ENCODE measurements at regions not wholly inside any gene's neighbourhood (a gene's known extent, or its start where the extent isn't known, plus 50 kb on each side); places are given as distances from the start of the nearest gene placed in this dataset.
"Not testable (repeated sequence)": the region's sequence is repeated elsewhere in the genome, so short reads cannot be mapped to it uniquely, and the experiment has no call there.

DNA sequence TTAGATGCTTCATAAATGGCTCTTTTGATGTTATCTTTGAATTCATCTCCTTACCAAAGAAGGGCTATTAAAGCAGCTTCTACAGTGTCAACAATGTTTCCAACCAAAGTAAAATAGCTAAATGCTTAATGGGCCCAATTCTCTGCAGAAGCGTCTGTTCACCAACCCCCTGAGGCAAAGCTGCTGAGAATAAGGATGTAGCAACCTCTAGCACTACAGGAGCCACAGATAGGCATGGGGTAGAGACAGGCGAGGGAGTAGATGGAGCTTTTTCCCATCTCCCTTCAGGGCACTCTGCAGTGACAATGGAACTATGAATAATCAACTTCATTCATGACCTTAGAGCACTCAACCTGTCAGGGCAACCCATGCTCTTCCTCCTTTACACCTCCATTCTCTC lies 134.1 kb downstream of the FZD1 start:
- H3K9me3 Mint-ChIP-seq: peaks cover 19 to 28% of the 10 kb centered on the region in 2 donors
- WGBS (ENCODE audit: insufficient coverage): 72% methylated on average over 2 of the region's 2 CpGs
- no peak overlapping the region for H3K4me3 Mint-ChIP-seq

DNA sequence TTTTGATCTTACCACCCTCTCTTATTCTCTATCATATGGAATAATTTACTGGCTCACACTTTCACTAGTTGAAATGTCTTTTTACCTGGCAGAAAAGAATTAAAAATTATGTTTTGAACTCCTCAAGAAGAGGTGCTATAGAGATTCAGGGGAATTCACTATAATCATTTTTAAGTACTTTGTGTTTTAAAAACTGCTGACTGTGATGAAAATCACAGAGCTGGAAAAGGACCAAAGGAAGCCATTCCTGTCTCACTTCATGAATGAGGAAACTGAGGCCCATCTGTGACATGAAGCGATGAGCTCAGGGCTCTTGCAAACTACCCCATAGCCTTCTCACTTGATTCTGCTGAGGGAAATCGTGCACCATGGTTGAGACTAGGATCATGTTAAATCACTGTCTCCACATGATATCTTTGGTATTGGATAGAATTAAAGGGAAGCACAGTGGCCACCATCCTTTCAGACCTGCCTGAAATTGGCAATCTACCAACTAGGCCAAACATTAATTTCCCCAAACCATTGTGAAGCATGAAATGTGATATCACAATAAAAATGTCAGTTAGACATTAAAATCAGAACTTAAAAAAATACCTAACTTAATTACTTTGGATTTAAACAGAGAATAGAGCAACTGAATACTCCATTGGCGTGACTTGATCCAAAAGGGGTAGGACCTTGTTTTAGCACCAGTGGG lies 141.0 kb downstream of the FZD1 start:
- H3K4me3 Mint-ChIP-seq: no peak overlapping the region
- no peaks in the 10 kb centered on the region for H3K36me3 ChIP-seq (ENCODE audit: control insufficient read depth, insufficient read depth, low read length)
- H3K27ac ChIP-seq (ENCODE audit: low read length): no peak overlapping the region
- H3K4me1 ChIP-seq (ENCODE audit: control insufficient read depth, insufficient read depth, low read length): no peaks in the 10 kb centered on the region
- no peak overlapping the region for H3K4me3 ChIP-seq (ENCODE audit: low read length)
- no peaks in the 10 kb centered on the region for H3K36me3 Mint-ChIP-seq
- H3K27me3 Mint-ChIP-seq (ENCODE audit: low read depth in 2 of 2): no peaks in the 10 kb centered on the region
- peaks cover 9 to 17% of the 10 kb centered on the region in 2 donors for H3K9me3 Mint-ChIP-seq
- no peak overlapping the region for H3K27ac Mint-ChIP-seq
- no peaks in the 10 kb centered on the region for H3K27me3 ChIP-seq (ENCODE audit: control insufficient read depth, insufficient read depth, low read length)
- no peak for ATAC-seq
- H3K9me3 ChIP-seq (ENCODE audit: control insufficient read depth, insufficient read depth, low read length): no peaks in the 10 kb centered on the region
- TF ChIP-seq, protein P1, sequence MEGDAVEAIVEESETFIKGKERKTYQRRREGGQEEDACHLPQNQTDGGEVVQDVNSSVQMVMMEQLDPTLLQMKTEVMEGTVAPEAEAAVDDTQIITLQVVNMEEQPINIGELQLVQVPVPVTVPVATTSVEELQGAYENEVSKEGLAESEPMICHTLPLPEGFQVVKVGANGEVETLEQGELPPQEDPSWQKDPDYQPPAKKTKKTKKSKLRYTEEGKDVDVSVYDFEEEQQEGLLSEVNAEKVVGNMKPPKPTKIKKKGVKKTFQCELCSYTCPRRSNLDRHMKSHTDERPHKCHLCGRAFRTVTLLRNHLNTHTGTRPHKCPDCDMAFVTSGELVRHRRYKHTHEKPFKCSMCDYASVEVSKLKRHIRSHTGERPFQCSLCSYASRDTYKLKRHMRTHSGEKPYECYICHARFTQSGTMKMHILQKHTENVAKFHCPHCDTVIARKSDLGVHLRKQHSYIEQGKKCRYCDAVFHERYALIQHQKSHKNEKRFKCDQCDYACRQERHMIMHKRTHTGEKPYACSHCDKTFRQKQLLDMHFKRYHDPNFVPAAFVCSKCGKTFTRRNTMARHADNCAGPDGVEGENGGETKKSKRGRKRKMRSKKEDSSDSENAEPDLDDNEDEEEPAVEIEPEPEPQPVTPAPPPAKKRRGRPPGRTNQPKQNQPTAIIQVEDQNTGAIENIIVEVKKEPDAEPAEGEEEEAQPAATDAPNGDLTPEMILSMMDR (IDR thresholded peaks at IDR 0.05): no peak
- no peak for DNase-seq
- intact Hi-C loops (cut with micrococcal nuclease): no loop called here
- H3K4me1 Mint-ChIP-seq: no peaks in the 10 kb centered on the region
- WGBS (ENCODE audit: insufficient coverage): 78% methylated on average over 3 of the region's 3 CpGs

More for the DNA sequence above, 134.1 kb downstream of the FZD1 start:
- no peak overlapping the region for H3K4me3 ChIP-seq (ENCODE audit: low read length)
- H3K9me3 ChIP-seq (ENCODE audit: control insufficient read depth, insufficient read depth, low read length): peaks cover 3% of the 10 kb centered on the region
- intact Hi-C loops (cut with micrococcal nuclease): no loop called here
- no peaks in the 10 kb centered on the region for H3K36me3 Mint-ChIP-seq
- no peaks in the 10 kb centered on the region for H3K27me3 Mint-ChIP-seq (ENCODE audit: low read depth in 2 of 2)
- no peak overlapping the region for H3K27ac Mint-ChIP-seq
- no peaks in the 10 kb centered on the region for H3K4me1 ChIP-seq (ENCODE audit: control insufficient read depth, insufficient read depth, low read length)
- DNase-seq: no peak
- ATAC-seq: no peak
- no peaks in the 10 kb centered on the region for H3K36me3 ChIP-seq (ENCODE audit: control insufficient read depth, insufficient read depth, low read length)
- no peak overlapping the region for H3K27ac ChIP-seq (ENCODE audit: low read length)
- H3K27me3 ChIP-seq (ENCODE audit: control insufficient read depth, insufficient read depth, low read length): no peaks in the 10 kb centered on the region
- H3K4me1 Mint-ChIP-seq: no peaks in the 10 kb centered on the region
- TF ChIP-seq, protein P1 (IDR thresholded peaks at IDR 0.05): no peak

DNA sequence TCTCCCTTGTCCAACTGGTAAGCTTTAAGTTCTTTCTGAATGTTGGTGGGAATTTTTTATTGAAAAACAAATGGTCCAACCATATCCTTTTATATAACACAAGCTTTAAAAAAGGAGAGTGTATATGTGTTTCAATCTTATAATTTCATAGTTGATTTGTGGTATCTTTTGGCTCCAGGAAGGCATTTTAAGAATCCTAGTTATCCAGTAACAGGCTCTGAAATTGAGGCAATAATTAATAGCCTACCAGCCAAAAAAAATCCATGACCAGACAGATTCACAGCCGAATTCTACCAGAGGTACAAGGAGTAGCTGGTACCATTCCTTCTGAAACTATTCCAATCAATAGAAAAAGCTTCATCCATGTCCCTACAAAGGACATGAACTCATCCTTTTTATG lies 141.6 kb downstream of the FZD1 start:
- H3K4me3 Mint-ChIP-seq; H3K27me3 Mint-ChIP-seq (ENCODE audit: low read depth in 2 of 2); H3K27ac Mint-ChIP-seq; H3K27ac ChIP-seq (ENCODE audit: low read length); H3K27me3 ChIP-seq (ENCODE audit: control insufficient read depth, insufficient read depth, low read length); H3K9me3 ChIP-seq (ENCODE audit: control insufficient read depth, insufficient read depth, low read length); ATAC-seq; H3K4me1 ChIP-seq (ENCODE audit: control insufficient read depth, insufficient read depth, low read length); H3K36me3 ChIP-seq (ENCODE audit: control insufficient read depth, insufficient read depth, low read length); H3K4me3 ChIP-seq (ENCODE audit: low read length); DNase-seq; H3K36me3 Mint-ChIP-seq; H3K4me1 Mint-ChIP-seq; intact Hi-C loops (cut with micrococcal nuclease): not testable (repeated sequence)
- 79% methylated on average over 1 of the region's 1 CpG for WGBS (ENCODE audit: insufficient coverage)
- H3K9me3 Mint-ChIP-seq: peaks cover 8 to 13% of the 10 kb centered on the region in 2 donors

DNA sequence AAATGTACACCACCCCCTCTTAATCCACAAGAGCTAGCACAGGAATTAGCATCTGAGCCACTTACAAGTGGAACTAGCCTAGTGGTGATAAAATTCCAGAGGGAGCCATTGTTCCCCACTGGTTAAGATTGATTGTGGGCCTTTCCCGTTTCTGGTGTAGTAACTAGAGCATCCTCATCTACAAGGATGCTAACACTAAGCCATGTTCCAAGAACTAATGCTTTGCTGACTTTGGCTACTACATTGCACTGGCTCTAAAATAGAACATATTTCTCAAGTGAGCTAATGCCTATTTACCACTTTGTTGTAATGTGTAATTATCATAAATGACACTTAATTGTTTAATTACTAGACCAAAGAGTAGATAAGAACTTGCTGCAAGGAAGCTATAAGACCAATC lies 143.7 kb downstream of the FZD1 start:
- intact Hi-C loops (cut with micrococcal nuclease): no loop called here
- no peaks in the 10 kb centered on the region for H3K27me3 ChIP-seq (ENCODE audit: control insufficient read depth, insufficient read depth, low read length)
- peaks cover 4 to 6% of the 10 kb centered on the region in 2 donors for H3K9me3 Mint-ChIP-seq
- no peaks in the 10 kb centered on the region for H3K9me3 ChIP-seq (ENCODE audit: control insufficient read depth, insufficient read depth, low read length)
- no peak for ATAC-seq
- H3K4me1 Mint-ChIP-seq: no peaks in the 10 kb centered on the region
- WGBS (ENCODE audit: insufficient coverage): 80% methylated on average over 1 of the region's 1 CpG
- no peaks in the 10 kb centered on the region for H3K36me3 Mint-ChIP-seq
- no peaks in the 10 kb centered on the region for H3K36me3 ChIP-seq (ENCODE audit: control insufficient read depth, insufficient read depth, low read length)
- TF ChIP-seq, protein P1 (IDR thresholded peaks at IDR 0.05): no peak
- H3K27ac Mint-ChIP-seq: no peak overlapping the region
- DNase-seq: no peak
- no peaks in the 10 kb centered on the region for H3K27me3 Mint-ChIP-seq (ENCODE audit: low read depth in 2 of 2)
- H3K4me1 ChIP-seq (ENCODE audit: control insufficient read depth, insufficient read depth, low read length): no peaks in the 10 kb centered on the region
- H3K4me3 ChIP-seq (ENCODE audit: low read length): no peak overlapping the region
- H3K4me3 Mint-ChIP-seq: no peak overlapping the region
- H3K27ac ChIP-seq (ENCODE audit: low read length): no peak overlapping the region

All from natural killer cell (primary cell).